ENCODE measurements at regions not wholly inside any gene's neighbourhood (a gene's known extent, or its start where the extent isn't known, plus 50 kb on each side); places are given as distances from the start of the nearest gene placed in this dataset.

DNA sequence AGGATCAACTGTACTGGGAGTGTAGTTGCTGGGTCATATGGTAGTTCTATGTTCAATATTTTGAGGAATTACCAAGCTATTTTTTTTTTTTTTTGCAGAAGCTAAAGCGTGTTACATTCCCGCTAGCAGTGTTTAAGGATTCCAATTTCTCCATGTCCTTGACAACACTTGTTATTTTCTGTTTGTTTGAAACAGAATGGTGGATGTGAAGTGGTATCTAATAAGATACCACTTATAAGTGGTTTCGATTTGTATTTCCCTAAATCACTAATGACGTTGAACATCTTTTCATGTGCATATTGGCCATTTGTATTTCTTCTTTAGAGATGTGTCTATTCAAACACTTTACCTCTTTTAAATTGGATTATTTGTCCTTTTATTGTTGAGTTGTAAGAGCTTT is 112.2 kb downstream of the DISP1 start:
- Histone ChIP-seq H3K4me3 (ENCODE audit: low read depth in 1 of 2, low read length in 2 of 2) (no peak overlapping the region), H3K36me3 (ENCODE audit: control insufficient read depth in 1 of 2, insufficient read depth in 2 of 2, low read length in 2 of 2) (no peaks in the 10 kb centered on the region), H3K4me1 (ENCODE audit: control insufficient read depth in 1 of 2, insufficient read depth in 2 of 2, low read length in 2 of 2) (peaks cover 0 to 8% of the 10 kb centered on the region in 2 donors), H3K27me3 (ENCODE audit: low read depth, low read length) (no peaks in the 10 kb centered on the region), H3K27ac (ENCODE audit: low read length) (no peak overlapping the region), H3K9me3 (ENCODE audit: control insufficient read depth in 1 of 2, low read length in 2 of 2) (no peaks in the 10 kb centered on the region)

DNA sequence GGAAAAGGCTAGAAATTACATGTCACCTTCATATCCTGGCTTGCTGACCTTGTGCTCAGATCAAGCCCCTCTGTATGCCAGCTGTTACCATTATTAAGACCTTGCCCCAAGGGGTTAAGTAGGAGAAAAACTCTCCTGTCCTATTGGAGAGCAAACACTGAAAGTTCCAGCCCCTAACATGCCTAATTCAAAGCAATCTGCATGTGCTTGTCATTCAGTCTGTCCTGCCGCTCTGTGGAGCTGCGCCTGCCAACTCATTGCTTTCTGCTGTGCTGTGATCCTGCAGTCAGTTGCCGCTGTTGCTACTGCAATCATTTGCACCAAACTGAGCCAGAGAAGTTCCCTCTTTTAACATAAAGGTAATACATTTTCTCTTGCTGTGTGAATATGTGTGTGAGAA is 113.4 kb downstream of the DISP1 start:
- Histone ChIP-seq H3K4me3 (ENCODE audit: low read depth in 1 of 2, low read length in 2 of 2) (peak overlapping the region; percentile 18 to 42), H3K4me1 (ENCODE audit: control insufficient read depth in 1 of 2, insufficient read depth in 2 of 2, low read length in 2 of 2) (peaks cover 0 to 8% of the 10 kb centered on the region in 2 donors), H3K36me3 (ENCODE audit: control insufficient read depth in 1 of 2, insufficient read depth in 2 of 2, low read length in 2 of 2) (no peaks in the 10 kb centered on the region), H3K9me3 (ENCODE audit: control insufficient read depth in 1 of 2, low read length in 2 of 2) (no peaks in the 10 kb centered on the region), H3K27ac (ENCODE audit: low read length) (no peak overlapping the region), H3K27me3 (ENCODE audit: low read depth, low read length) (no peaks in the 10 kb centered on the region)

DNA sequence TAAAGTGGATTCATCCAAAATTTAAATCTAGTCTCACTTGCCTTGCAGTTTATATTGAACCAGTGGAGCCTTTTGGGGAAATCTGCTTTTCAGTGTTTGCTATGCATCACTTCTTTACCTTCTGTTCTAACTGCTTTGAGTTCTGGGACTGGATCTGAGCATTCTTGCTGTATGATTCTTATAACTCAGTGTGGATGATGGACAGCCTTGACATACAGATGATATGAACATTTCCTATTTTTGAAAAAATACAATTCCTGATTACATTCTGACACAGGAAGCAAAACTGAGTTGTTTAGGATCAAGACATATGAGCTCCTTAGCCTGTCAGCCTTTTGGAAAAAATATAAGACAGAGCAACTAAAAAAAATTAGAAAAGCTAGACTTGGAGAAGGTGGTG is 115.2 kb downstream of the DISP1 start:
- Histone ChIP-seq H3K27me3 (ENCODE audit: low read depth, low read length) (no peaks in the 10 kb centered on the region), H3K4me1 (ENCODE audit: control insufficient read depth in 1 of 2, insufficient read depth in 2 of 2, low read length in 2 of 2) (peaks cover 0 to 5% of the 10 kb centered on the region in 2 donors), H3K27ac (ENCODE audit: low read length) (no peak overlapping the region), H3K9me3 (ENCODE audit: control insufficient read depth in 1 of 2, low read length in 2 of 2) (no peaks in the 10 kb centered on the region), H3K4me3 (ENCODE audit: low read depth in 1 of 2, low read length in 2 of 2) (no peak overlapping the region), H3K36me3 (ENCODE audit: control insufficient read depth in 1 of 2, insufficient read depth in 2 of 2, low read length in 2 of 2) (no peaks in the 10 kb centered on the region)

DNA sequence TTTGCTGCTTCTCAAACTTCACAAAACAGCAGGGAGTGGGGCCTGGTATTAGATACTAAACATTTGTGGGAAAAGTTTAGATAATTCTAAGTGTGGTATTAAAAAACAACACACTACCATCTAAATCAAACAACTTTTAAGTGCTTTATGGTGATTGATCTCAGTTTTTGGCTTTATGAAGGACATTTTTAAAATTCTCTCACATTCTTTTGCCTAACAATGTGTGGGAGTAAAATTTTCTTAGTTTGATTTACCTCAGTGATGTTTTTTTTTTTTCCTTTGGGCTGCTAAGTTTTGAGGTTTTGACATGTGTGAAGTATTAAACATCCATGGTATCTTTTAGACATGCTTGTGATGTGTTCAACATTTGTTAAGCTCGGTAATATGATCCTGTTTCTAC is 116.2 kb downstream of the DISP1 start:
- H3K4me1 ChIP-seq (ENCODE audit: control insufficient read depth in 1 of 2, insufficient read depth in 2 of 2, low read length in 2 of 2): peaks cover 0 to 5% of the 10 kb centered on the region in 2 donors
- no peak overlapping the region for H3K27ac ChIP-seq (ENCODE audit: low read length)
- H3K27me3 ChIP-seq (ENCODE audit: low read depth, low read length): no peaks in the 10 kb centered on the region

DNA sequence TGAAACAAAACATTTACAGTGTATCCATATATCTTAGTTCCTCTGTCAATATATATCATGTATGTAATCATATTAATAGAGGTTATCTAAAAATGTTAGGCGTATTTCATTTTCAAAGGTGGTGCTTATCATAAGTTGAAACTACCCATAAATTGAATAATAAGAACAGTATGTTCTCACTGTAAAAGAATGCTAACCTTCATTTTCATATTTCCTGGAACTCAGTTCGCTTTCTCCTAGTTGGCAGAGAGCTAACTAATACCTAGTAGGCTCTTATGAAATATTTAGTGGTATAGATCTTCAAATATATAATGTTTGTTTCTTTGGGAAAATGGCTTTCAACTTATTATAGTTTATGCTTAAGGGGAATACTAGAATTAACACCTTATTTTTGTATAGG is 118.4 kb downstream of the DISP1 start:
- Histone ChIP-seq H3K27me3 (ENCODE audit: low read depth, low read length) (no peaks in the 10 kb centered on the region), H3K27ac (ENCODE audit: low read length) (no peak overlapping the region), H3K4me1 (ENCODE audit: control insufficient read depth in 1 of 2, insufficient read depth in 2 of 2, low read length in 2 of 2) (peaks cover 0 to 5% of the 10 kb centered on the region in 2 donors)

More for the DNA sequence above, 116.2 kb downstream of the DISP1 start:
- Histone ChIP-seq H3K9me3 (ENCODE audit: control insufficient read depth in 1 of 2, low read length in 2 of 2) (no peaks in the 10 kb centered on the region), H3K4me3 (ENCODE audit: low read depth in 1 of 2, low read length in 2 of 2) (no peak overlapping the region), H3K36me3 (ENCODE audit: control insufficient read depth in 1 of 2, insufficient read depth in 2 of 2, low read length in 2 of 2) (no peaks in the 10 kb centered on the region)

DNA sequence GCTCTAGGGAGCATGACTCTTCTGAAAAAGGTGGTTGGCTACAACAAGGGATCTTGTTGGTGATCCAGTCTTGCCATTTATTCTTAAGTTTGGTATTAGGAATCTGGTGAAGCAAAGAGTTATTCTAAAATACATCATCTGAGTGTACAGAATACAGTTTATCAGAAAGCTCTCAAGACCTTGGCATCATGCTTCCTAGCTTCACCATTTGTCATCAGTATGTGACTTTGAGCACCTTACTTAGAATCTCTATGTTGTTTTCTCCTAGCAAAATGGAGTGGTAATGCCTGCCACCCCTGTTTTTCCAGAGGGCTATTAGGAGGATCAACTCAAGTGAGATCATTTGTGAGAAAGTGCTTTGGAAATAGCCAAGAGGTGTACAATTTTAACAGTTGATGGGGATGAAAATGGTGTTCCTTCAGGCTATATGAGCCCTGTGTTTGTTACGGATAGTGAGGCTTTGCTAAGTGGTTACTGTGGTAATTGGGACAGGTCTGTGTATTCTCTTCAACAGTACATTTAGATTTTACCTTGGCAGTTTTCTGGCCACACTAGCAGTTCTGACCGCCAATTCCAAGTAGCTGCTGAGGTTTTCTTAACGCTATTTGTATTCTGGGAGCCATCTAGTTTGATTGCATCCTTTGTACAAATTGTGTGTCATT is 120.5 kb downstream of the DISP1 start:
- no peaks in the 10 kb centered on the region for H3K9me3 ChIP-seq (ENCODE audit: control insufficient read depth in 1 of 2, low read length in 2 of 2)
- no peak overlapping the region for H3K4me3 ChIP-seq (ENCODE audit: low read depth in 1 of 2, low read length in 2 of 2)
- H3K27ac ChIP-seq (ENCODE audit: low read length): no peak overlapping the region
- no peaks in the 10 kb centered on the region for H3K36me3 ChIP-seq (ENCODE audit: control insufficient read depth in 1 of 2, insufficient read depth in 2 of 2, low read length in 2 of 2)
- no peaks in the 10 kb centered on the region for H3K27me3 ChIP-seq (ENCODE audit: low read depth, low read length)
- peaks cover 0 to 5% of the 10 kb centered on the region in 2 donors for H3K4me1 ChIP-seq (ENCODE audit: control insufficient read depth in 1 of 2, insufficient read depth in 2 of 2, low read length in 2 of 2)

More for the DNA sequence above, 118.4 kb downstream of the DISP1 start:
- Histone ChIP-seq H3K36me3 (ENCODE audit: control insufficient read depth in 1 of 2, insufficient read depth in 2 of 2, low read length in 2 of 2) (no peaks in the 10 kb centered on the region), H3K4me3 (ENCODE audit: low read depth in 1 of 2, low read length in 2 of 2) (no peak overlapping the region), H3K9me3 (ENCODE audit: control insufficient read depth in 1 of 2, low read length in 2 of 2) (no peaks in the 10 kb centered on the region)

DNA sequence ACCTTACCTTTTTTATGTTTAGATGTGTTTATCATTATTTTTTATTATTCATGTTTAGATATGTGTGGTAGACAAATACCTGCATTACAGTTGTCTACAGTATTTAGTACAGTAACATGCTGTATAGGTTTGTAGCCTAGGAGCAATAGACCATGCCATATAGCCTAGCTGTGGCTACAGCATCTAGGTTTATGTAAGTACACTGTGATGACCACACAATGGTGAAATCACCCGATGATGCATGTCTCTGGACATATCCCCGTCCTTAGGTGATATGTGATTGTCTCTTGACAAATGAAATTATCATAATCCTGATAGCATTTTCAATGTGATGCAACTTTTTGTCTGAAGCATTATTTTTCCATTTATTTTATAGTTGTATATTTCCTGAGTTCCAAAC is 121.2 kb downstream of the DISP1 start:
- no peaks in the 10 kb centered on the region for H3K9me3 ChIP-seq (ENCODE audit: control insufficient read depth in 1 of 2, low read length in 2 of 2)
- H3K36me3 ChIP-seq (ENCODE audit: control insufficient read depth in 1 of 2, insufficient read depth in 2 of 2, low read length in 2 of 2): no peaks in the 10 kb centered on the region
- H3K27ac ChIP-seq (ENCODE audit: low read length): no peak overlapping the region
- H3K4me3 ChIP-seq (ENCODE audit: low read depth in 1 of 2, low read length in 2 of 2): no peak overlapping the region
- H3K4me1 ChIP-seq (ENCODE audit: control insufficient read depth in 1 of 2, insufficient read depth in 2 of 2, low read length in 2 of 2): peaks cover 0 to 5% of the 10 kb centered on the region in 2 donors
- H3K27me3 ChIP-seq (ENCODE audit: low read depth, low read length): no peaks in the 10 kb centered on the region

DNA sequence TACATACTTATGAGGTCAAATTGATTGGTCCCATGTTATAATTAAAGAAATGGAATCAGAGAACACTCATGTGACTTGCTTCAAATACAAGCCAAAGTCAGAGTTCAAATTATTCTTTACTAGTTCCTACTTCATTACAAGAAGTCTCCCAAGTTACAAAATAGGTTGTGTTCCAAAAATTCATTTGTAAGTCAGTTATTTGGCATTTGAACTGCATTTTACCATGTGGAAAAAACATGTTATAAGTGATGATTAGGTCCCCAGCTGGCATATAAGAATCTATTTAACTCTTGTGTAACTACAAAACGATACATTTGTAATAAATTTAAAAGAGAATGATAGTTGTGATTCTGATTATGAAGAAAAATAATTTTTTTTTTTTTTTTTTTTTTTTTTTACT is 124.1 kb downstream of the DISP1 start:
- Histone ChIP-seq H3K27ac (ENCODE audit: low read length) (no peak overlapping the region), H3K27me3 (ENCODE audit: low read depth, low read length) (no peaks in the 10 kb centered on the region), H3K4me1 (ENCODE audit: control insufficient read depth in 1 of 2, insufficient read depth in 2 of 2, low read length in 2 of 2) (no peaks in the 10 kb centered on the region)

DNA sequence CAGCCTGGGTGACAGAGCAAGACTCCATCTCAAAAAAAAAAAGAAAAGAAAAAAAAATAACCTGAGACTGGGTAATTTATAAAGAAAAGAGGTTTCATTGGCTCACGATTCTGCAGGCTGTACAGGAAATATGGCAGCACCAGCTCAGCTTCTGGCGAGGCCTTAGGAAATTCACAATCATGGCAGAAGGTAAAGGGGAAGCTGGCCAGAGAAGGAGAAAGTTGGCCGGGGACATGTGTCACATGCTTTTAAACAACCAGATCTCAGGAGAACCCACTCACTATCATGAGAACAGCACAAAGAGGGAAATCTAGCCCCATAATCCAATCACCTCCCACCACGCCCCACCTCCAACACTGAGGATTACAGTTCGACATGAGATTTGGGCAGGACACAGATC is 125.3 kb downstream of the DISP1 start:
- Histone ChIP-seq H3K9me3 (ENCODE audit: control insufficient read depth in 1 of 2, low read length in 2 of 2) (no peaks in the 10 kb centered on the region), H3K27ac (ENCODE audit: low read length) (no peak overlapping the region), H3K4me1 (ENCODE audit: control insufficient read depth in 1 of 2, insufficient read depth in 2 of 2, low read length in 2 of 2) (no peaks in the 10 kb centered on the region), H3K36me3 (ENCODE audit: control insufficient read depth in 1 of 2, insufficient read depth in 2 of 2, low read length in 2 of 2) (peaks cover 4 to 14% of the 10 kb centered on the region in 2 donors), H3K27me3 (ENCODE audit: low read depth, low read length) (no peaks in the 10 kb centered on the region), H3K4me3 (ENCODE audit: low read depth in 1 of 2, low read length in 2 of 2) (no peak overlapping the region)

More for the DNA sequence above, 124.1 kb downstream of the DISP1 start:
- no peaks in the 10 kb centered on the region for H3K9me3 ChIP-seq (ENCODE audit: control insufficient read depth in 1 of 2, low read length in 2 of 2)
- H3K4me3 ChIP-seq (ENCODE audit: low read depth in 1 of 2, low read length in 2 of 2): no peak overlapping the region
- H3K36me3 ChIP-seq (ENCODE audit: control insufficient read depth in 1 of 2, insufficient read depth in 2 of 2, low read length in 2 of 2): peaks cover 4 to 6% of the 10 kb centered on the region in 2 donors

DNA sequence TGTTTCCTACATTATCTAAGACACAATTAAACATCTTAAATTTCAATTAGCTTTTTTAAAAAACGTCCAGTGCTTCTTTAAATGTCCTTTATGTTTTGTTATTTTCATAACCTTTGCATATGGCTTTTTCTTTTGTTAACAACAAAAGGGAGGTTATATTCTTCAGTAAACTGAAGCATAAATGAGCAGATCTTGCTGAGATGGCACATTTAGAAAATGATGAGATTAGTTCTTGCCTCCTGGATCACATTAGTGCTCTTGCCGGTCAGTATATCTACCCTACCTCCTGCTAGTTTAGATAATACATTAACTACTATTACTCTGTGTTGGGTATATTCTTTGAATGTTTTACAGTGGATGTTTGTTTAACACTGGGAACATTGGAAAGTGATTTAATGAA is 126.1 kb downstream of the DISP1 start:
- Histone ChIP-seq H3K4me1 (ENCODE audit: control insufficient read depth in 1 of 2, insufficient read depth in 2 of 2, low read length in 2 of 2) (no peaks in the 10 kb centered on the region), H3K4me3 (ENCODE audit: low read depth in 1 of 2, low read length in 2 of 2) (no peak overlapping the region), H3K36me3 (ENCODE audit: control insufficient read depth in 1 of 2, insufficient read depth in 2 of 2, low read length in 2 of 2) (peaks cover 4 to 14% of the 10 kb centered on the region in 2 donors), H3K27ac (ENCODE audit: low read length) (no peak overlapping the region), H3K27me3 (ENCODE audit: low read depth, low read length) (no peaks in the 10 kb centered on the region), H3K9me3 (ENCODE audit: control insufficient read depth in 1 of 2, low read length in 2 of 2) (no peaks in the 10 kb centered on the region)

DNA sequence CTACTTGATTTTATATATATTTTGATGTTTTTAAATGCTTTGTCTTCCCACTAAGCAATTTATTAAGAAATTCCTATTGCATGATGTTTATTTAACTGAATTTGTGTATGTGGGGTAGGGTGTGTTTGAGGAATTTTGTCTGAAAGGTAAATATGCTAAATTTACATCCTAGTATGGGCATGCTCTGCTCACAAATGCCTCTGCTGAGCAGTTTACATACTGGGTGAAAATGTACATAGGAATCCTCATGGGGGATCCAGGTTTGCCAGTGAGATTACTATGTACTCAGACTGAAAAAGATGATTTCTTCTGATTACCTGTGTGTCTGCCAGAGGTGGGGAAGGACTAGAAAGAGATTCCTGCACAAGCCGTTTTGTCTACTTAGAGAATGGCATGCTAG is 126.6 kb downstream of the DISP1 start:
- H3K9me3 ChIP-seq (ENCODE audit: control insufficient read depth in 1 of 2, low read length in 2 of 2): no peaks in the 10 kb centered on the region
- no peak overlapping the region for H3K4me3 ChIP-seq (ENCODE audit: low read depth in 1 of 2, low read length in 2 of 2)
- no peak overlapping the region for H3K27ac ChIP-seq (ENCODE audit: low read length)
- H3K27me3 ChIP-seq (ENCODE audit: low read depth, low read length): no peaks in the 10 kb centered on the region
- H3K4me1 ChIP-seq (ENCODE audit: control insufficient read depth in 1 of 2, insufficient read depth in 2 of 2, low read length in 2 of 2): no peaks in the 10 kb centered on the region
- peaks cover 4 to 14% of the 10 kb centered on the region in 2 donors for H3K36me3 ChIP-seq (ENCODE audit: control insufficient read depth in 1 of 2, insufficient read depth in 2 of 2, low read length in 2 of 2)

DNA sequence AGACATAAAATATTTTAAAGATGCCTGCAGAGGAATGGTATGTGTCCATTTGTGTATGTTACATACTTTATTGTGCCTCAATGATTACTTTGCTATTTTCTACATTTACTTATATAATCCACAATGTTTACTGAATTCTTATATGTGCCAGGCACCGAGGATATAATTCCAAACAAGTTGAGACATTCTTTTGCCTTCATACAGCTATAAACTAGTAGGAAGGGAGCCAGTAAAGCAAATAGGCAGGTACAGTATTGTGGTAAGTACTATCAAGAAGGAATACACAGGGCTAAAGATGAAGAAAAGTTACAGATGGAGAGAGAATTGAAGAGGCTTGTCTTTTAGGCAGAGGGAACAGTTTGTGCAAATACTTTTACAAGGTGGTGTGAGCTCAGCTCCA is 131.6 kb downstream of the DISP1 start:
- Histone ChIP-seq H3K27me3 (ENCODE audit: low read depth, low read length) (no peaks in the 10 kb centered on the region), H3K4me1 (ENCODE audit: control insufficient read depth in 1 of 2, insufficient read depth in 2 of 2, low read length in 2 of 2) (peaks cover 0 to 7% of the 10 kb centered on the region in 2 donors), H3K4me3 (ENCODE audit: low read depth in 1 of 2, low read length in 2 of 2) (no peak overlapping the region), H3K36me3 (ENCODE audit: control insufficient read depth in 1 of 2, insufficient read depth in 2 of 2, low read length in 2 of 2) (peaks cover 4 to 14% of the 10 kb centered on the region in 2 donors), H3K27ac (ENCODE audit: low read length) (no peak overlapping the region), H3K9me3 (ENCODE audit: control insufficient read depth in 1 of 2, low read length in 2 of 2) (no peaks in the 10 kb centered on the region)
